ENCODE measurements at regions not wholly inside any gene's neighbourhood (a gene's known extent, or its start where the extent isn't known, plus 50 kb on each side); places are given as distances from the start of the nearest gene placed in this dataset.
"Not testable (repeated sequence)": the region's sequence is repeated elsewhere in the genome, so short reads cannot be mapped to it uniquely, and the experiment has no call there.

GRCh38 chr5:56402266-56403220, 169.4 kb upstream of the ANKRD55 start:
- Histone ChIP-seq H3K4me3 (no peak overlapping the region), H3K27ac (no peak overlapping the region), H3K36me3 (no peaks in the 10 kb centered on the region), H3K4me1 (no peaks in the 10 kb centered on the region), H3K9me3 (no peaks in the 10 kb centered on the region), H3K27me3 (no peaks in the 10 kb centered on the region)
- DNase-seq, result no peak
- intact Hi-C loops (cut with DNase I), result no loop called here
- no peak for ATAC-seq
- TF ChIP-seq, protein P1, sequence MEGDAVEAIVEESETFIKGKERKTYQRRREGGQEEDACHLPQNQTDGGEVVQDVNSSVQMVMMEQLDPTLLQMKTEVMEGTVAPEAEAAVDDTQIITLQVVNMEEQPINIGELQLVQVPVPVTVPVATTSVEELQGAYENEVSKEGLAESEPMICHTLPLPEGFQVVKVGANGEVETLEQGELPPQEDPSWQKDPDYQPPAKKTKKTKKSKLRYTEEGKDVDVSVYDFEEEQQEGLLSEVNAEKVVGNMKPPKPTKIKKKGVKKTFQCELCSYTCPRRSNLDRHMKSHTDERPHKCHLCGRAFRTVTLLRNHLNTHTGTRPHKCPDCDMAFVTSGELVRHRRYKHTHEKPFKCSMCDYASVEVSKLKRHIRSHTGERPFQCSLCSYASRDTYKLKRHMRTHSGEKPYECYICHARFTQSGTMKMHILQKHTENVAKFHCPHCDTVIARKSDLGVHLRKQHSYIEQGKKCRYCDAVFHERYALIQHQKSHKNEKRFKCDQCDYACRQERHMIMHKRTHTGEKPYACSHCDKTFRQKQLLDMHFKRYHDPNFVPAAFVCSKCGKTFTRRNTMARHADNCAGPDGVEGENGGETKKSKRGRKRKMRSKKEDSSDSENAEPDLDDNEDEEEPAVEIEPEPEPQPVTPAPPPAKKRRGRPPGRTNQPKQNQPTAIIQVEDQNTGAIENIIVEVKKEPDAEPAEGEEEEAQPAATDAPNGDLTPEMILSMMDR (IDR thresholded peaks at IDR 0.05), result no peak

DNA sequence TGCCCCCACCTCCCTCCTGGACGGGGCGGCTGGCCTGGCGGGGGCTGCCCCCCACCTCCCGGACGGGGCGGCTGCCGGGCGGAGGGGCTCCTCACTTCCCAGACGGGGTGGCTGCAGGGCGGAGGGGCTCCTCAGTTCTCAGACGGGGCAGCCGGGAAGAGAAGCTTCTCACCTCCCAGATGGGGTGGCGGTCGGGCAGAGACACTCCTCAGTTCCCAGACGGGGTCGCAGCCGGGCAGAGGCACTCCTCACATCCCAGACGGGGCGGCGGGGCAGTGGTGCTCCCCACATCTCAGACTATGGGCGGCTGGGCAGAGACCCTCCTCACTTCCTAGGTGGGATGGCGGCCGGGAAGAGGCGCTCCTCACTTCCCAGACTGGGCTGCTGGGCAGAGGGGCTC, 164.7 kb upstream of the ANKRD55 start:
- ATAC-seq; DNase-seq; H3K4me3 ChIP-seq; H3K36me3 ChIP-seq; H3K9me3 ChIP-seq; intact Hi-C loops (cut with DNase I); H3K4me1 ChIP-seq; H3K27ac ChIP-seq; H3K27me3 ChIP-seq: not testable (repeated sequence)

- Histone ChIP-seq H3K4me3 (no peak overlapping the region), H3K27ac (no peak overlapping the region), H3K27me3 (no peaks in the 10 kb centered on the region), H3K4me1 (no peaks in the 10 kb centered on the region), H3K36me3 (no peaks in the 10 kb centered on the region), H3K9me3 (peaks cover 5% of the 10 kb centered on the region)
- DNase-seq (no peak), ATAC-seq (no peak)
- intact Hi-C loops (cut with DNase I), result no loop called here
- TF ChIP-seq, protein P1 (IDR thresholded peaks at IDR 0.05), result no peak
Measured at GRCh38 chr5:56396634-56397033, 163.5 kb upstream of the ANKRD55 start.

DNA sequence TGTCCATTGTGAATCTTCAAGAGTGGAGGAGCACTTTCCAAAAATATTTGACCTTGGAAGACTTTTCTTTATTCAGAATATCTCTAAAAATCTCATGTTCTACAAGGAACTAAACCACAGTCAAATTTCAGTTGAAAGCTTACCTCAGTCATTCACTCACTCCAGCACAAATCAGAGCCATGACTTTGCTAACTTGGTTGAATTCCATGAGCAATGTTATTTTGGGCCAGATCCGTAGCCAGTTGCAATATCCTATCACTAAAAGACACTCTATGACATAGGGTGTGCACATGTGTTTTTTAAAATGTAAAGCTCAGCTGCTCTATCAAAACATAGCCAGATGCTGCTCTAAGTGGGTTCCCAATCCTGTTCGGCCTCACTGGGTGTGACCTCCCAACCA, 156.1 kb upstream of the ANKRD55 start:
- intact Hi-C loops (cut with DNase I), result no loop called here
- TF ChIP-seq, protein P1 (IDR thresholded peaks at IDR 0.05), result no peak
- Histone ChIP-seq H3K27me3 (no peaks in the 10 kb centered on the region), H3K27ac (no peak overlapping the region), H3K4me1 (no peaks in the 10 kb centered on the region), H3K4me3 (no peak overlapping the region), H3K36me3 (no peaks in the 10 kb centered on the region), H3K9me3 (no peaks in the 10 kb centered on the region)
- DNase-seq (no peak), ATAC-seq (no peak)

DNA sequence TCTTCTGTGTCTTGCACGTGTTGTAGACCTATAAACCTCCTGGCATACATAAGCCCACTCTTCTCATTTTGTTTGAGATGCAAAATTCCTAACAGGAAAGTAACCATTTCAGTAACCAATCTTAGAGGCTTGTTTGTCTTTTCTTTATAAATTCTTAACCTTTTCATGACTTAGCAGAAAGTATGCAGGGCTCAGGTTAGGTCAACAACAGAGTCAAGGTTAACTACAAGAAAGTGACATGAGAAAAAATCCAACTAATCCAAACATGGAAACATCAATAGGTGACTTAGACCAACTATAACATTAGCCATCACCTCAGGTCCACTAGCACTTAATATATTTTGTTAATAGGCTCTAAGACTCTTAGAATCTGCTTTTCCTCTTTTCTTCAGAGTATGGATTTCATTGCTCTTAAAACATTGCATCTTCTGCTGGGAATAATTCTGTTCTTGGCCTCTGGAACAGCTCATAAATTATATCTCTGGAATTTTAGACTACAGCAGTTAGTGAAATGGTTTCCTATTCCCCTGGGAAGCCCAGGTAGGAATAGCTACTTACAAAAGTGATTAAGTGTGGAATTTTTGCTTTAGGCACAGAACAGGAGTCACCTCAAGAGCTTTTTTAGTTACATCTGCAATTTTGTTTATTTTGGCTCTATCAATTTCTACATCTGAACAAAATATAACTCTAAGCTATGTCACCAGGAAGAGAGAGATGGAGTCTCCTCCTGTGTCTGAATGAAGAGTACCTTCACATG, 155.3 kb upstream of the ANKRD55 start:
- Histone ChIP-seq H3K9me3 (no peaks in the 10 kb centered on the region), H3K36me3 (no peaks in the 10 kb centered on the region), H3K4me1 (no peaks in the 10 kb centered on the region), H3K27me3 (no peaks in the 10 kb centered on the region), H3K27ac (no peak overlapping the region), H3K4me3 (no peak overlapping the region)
- DNase-seq (no peak), ATAC-seq (no peak)
- intact Hi-C loops (cut with DNase I), result no loop called here
- TF ChIP-seq, protein P1 (IDR thresholded peaks at IDR 0.05), result no peak

- Histone ChIP-seq H3K27me3 (no peaks in the 10 kb centered on the region), H3K27ac (no peak overlapping the region), H3K4me3 (no peak overlapping the region), H3K4me1 (no peaks in the 10 kb centered on the region), H3K36me3 (no peaks in the 10 kb centered on the region), H3K9me3 (no peaks in the 10 kb centered on the region)
- no peak for DNase-seq
- TF ChIP-seq, protein P1 (IDR thresholded peaks at IDR 0.05), result no peak
- intact Hi-C loops (cut with DNase I), result no loop called here
- no peak for ATAC-seq
Measured at GRCh38 chr5:56386046-56386445, 152.9 kb upstream of the ANKRD55 start.

All from upper lobe of right lung (tissue), 1 donor.